ENCODE measurements at regions not wholly inside any gene's neighbourhood (a gene's known extent, or its start where the extent isn't known, plus 50 kb on each side); places are given as distances from the start of the nearest gene placed in this dataset.

- H4K20me1 ChIP-seq (ENCODE audit: insufficient read depth, low read length) = no peaks in the 10 kb centered on the region
- no TSS peak for BruUV-seq (replicated peaks)
- no peak overlapping the region for H3K27ac ChIP-seq (ENCODE audit: low read depth, low read length, poor library complexity, severe bottlenecking)
- ChIA-PET POLR2A (no interaction called here), CTCF (ENCODE audit: unreplicated experiment) (no interaction called here)
- H3K4me2 ChIP-seq (ENCODE audit: low read length) = no peak overlapping the region
- H3K9me3 ChIP-seq (ENCODE audit: low read length) = no peaks in the 10 kb centered on the region
- no peak for TF ChIP-seq EZH2phosphoT487 (IDR thresholded peaks at IDR 0.05; ENCODE audit: borderline replicate concordance, low read depth, low read length)
- no peak for TF ChIP-seq CTCF (conservative IDR thresholded peaks at IDR 0.05; ENCODE audit: low read length)
- H3K4me1 ChIP-seq (ENCODE audit: insufficient read depth, low read length, poor library complexity, severe bottlenecking) = no peaks in the 10 kb centered on the region
- no peaks in the 10 kb centered on the region for H3K9me2 ChIP-seq (ENCODE audit: insufficient read depth, low read length)
- no peaks in the 10 kb centered on the region for H3K79me2 ChIP-seq (ENCODE audit: insufficient read depth, low read depth, low read length)
- no peak for DNase-seq (ENCODE audit: low spot score)
- no peak overlapping the region for H3K4me3 ChIP-seq (ENCODE audit: low read depth, low read length, poor library complexity, severe bottlenecking)
- H3K36me3 ChIP-seq (ENCODE audit: insufficient read depth, low read length) = no peaks in the 10 kb centered on the region
- intact Hi-C loops (cut with micrococcal nuclease; ENCODE audit: unreplicated experiment) = no loop called here
- H2AFZ ChIP-seq (ENCODE audit: low read length) = no peak overlapping the region
These were observed 276.3 kb downstream of the DUSP6 start for GRCh38 chr12:89075880-89076540.

- no TSS peak for BruUV-seq (replicated peaks)
- Histone ChIP-seq H3K9me2 (ENCODE audit: insufficient read depth, low read length) (no peaks in the 10 kb centered on the region), H3K9me3 (ENCODE audit: low read length) (no peaks in the 10 kb centered on the region), H3K79me2 (ENCODE audit: insufficient read depth, low read depth, low read length) (no peaks in the 10 kb centered on the region), H2AFZ (ENCODE audit: low read length) (no peak overlapping the region), H3K4me2 (ENCODE audit: low read length) (no peak overlapping the region), H3K27ac (ENCODE audit: low read depth, low read length, poor library complexity, severe bottlenecking) (no peak overlapping the region), H3K4me3 (ENCODE audit: low read depth, low read length, poor library complexity, severe bottlenecking) (no peak overlapping the region), H3K36me3 (ENCODE audit: insufficient read depth, low read length) (no peaks in the 10 kb centered on the region), H4K20me1 (ENCODE audit: insufficient read depth, low read length) (no peaks in the 10 kb centered on the region), H3K4me1 (ENCODE audit: insufficient read depth, low read length, poor library complexity, severe bottlenecking) (no peaks in the 10 kb centered on the region)
- intact Hi-C loops (cut with micrococcal nuclease; ENCODE audit: unreplicated experiment) = no loop called here
- no peak for TF ChIP-seq EZH2phosphoT487 (IDR thresholded peaks at IDR 0.05; ENCODE audit: borderline replicate concordance, low read depth, low read length)
- no peak for TF ChIP-seq CTCF (conservative IDR thresholded peaks at IDR 0.05; ENCODE audit: low read length)
- DNase-seq (ENCODE audit: low spot score) = no peak
- ChIA-PET CTCF (ENCODE audit: unreplicated experiment) (no interaction called here), POLR2A (no interaction called here)
These were observed 278.6 kb downstream of the DUSP6 start for GRCh38 chr12:89073659-89074058.

GRCh38 chr12:89073027-89073398 lies 279.3 kb downstream of the DUSP6 start:
- H3K79me2 ChIP-seq (ENCODE audit: insufficient read depth, low read depth, low read length) = no peaks in the 10 kb centered on the region
- no peak overlapping the region for H2AFZ ChIP-seq (ENCODE audit: low read length)
- no peak overlapping the region for H3K27ac ChIP-seq (ENCODE audit: low read depth, low read length, poor library complexity, severe bottlenecking)
- H3K9me2 ChIP-seq (ENCODE audit: insufficient read depth, low read length) = no peaks in the 10 kb centered on the region
- BruUV-seq (replicated peaks) = no TSS peak
- no peak overlapping the region for H3K4me2 ChIP-seq (ENCODE audit: low read length)
- no peak for TF ChIP-seq CTCF (conservative IDR thresholded peaks at IDR 0.05; ENCODE audit: low read length)
- TF ChIP-seq EZH2phosphoT487 (IDR thresholded peaks at IDR 0.05; ENCODE audit: borderline replicate concordance, low read depth, low read length) = no peak
- no peak for DNase-seq (ENCODE audit: low spot score)
- POLR2A ChIA-PET = interaction anchor here (0.6 to 0.7 kb wide), 2 partner anchors 192 to 952 kb away, joined by 3 read pairs; no protein-coding TSS in a partner anchor
- H3K9me3 ChIP-seq (ENCODE audit: low read length) = no peaks in the 10 kb centered on the region
- H3K4me3 ChIP-seq (ENCODE audit: low read depth, low read length, poor library complexity, severe bottlenecking) = no peak overlapping the region
- no peaks in the 10 kb centered on the region for H3K4me1 ChIP-seq (ENCODE audit: insufficient read depth, low read length, poor library complexity, severe bottlenecking)
- H4K20me1 ChIP-seq (ENCODE audit: insufficient read depth, low read length) = no peaks in the 10 kb centered on the region
- CTCF ChIA-PET (ENCODE audit: unreplicated experiment) = no interaction called here
- intact Hi-C loops (cut with micrococcal nuclease; ENCODE audit: unreplicated experiment) = no loop called here
- no peaks in the 10 kb centered on the region for H3K36me3 ChIP-seq (ENCODE audit: insufficient read depth, low read length)
